ENCODE measurements at regions not wholly inside any gene's neighbourhood (a gene's known extent, or its start where the extent isn't known, plus 50 kb on each side); places are given as distances from the start of the nearest gene placed in this dataset.
"Not testable (repeated sequence)": the region's sequence is repeated elsewhere in the genome, so short reads cannot be mapped to it uniquely, and the experiment has no call there.

DNA sequence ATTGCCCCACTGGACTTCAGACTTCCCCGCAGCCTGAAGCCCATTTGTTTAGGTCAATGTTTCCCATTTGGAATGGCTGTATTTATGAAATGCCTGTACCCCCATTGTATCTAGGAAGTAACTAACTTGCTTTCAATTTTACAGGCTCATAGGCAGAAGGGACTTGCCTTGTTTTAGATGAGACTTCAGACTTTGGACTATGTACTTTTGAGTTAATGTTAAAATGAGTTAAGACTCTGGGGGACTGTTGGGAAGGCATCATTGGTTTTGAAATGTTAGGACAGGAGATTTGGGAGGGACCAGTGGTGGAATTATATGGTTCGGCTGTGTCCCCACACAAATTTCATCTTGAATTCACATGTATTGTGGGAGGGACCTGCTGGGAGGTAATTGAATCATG lies 61.1 kb upstream of the CYP2C8 start:
- TF ChIP-seq, protein P1, sequence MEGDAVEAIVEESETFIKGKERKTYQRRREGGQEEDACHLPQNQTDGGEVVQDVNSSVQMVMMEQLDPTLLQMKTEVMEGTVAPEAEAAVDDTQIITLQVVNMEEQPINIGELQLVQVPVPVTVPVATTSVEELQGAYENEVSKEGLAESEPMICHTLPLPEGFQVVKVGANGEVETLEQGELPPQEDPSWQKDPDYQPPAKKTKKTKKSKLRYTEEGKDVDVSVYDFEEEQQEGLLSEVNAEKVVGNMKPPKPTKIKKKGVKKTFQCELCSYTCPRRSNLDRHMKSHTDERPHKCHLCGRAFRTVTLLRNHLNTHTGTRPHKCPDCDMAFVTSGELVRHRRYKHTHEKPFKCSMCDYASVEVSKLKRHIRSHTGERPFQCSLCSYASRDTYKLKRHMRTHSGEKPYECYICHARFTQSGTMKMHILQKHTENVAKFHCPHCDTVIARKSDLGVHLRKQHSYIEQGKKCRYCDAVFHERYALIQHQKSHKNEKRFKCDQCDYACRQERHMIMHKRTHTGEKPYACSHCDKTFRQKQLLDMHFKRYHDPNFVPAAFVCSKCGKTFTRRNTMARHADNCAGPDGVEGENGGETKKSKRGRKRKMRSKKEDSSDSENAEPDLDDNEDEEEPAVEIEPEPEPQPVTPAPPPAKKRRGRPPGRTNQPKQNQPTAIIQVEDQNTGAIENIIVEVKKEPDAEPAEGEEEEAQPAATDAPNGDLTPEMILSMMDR (IDR thresholded peaks at IDR 0.05; ENCODE audit: insufficient read depth, low read length, poor library complexity, severe bottlenecking) = not testable (repeated sequence)
- TF ChIP-seq EZH2phosphoT487 (conservative IDR thresholded peaks at IDR 0.05; ENCODE audit: low read length) = not testable (repeated sequence)
